ENCODE measurements at regions not wholly inside any gene's neighbourhood (a gene's known extent, or its start where the extent isn't known, plus 50 kb on each side); places are given as distances from the start of the nearest gene placed in this dataset.

DNA sequence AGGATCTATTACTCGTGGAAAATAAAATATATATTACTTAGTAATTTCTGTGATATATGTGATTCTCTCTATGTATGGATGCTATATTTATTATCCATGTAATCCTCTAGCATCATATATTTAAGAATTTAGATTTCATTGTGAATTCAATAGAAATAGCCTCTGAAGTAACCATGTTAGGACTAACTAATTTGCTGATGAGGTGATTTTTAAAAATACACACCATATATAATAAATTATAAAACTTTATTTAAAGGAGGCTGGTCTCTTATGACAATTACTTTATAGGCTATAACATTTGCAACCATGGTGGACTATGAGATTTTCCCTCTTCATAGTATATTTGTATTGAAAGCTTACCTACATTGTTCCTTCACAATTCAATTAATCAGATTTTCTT, 424.9 kb upstream of the MGAT4C start:
- Mint-ChIP-seq H3K9me3 (peaks cover 7 to 8% of the 10 kb centered on the region in 2 donors), H3K27ac (no peak overlapping the region), H3K27me3 (no peaks in the 10 kb centered on the region), H3K4me1 (no peaks in the 10 kb centered on the region), H3K4me3 (no peak overlapping the region)
- no peak for ATAC-seq
- DNase-seq = no peak

DNA sequence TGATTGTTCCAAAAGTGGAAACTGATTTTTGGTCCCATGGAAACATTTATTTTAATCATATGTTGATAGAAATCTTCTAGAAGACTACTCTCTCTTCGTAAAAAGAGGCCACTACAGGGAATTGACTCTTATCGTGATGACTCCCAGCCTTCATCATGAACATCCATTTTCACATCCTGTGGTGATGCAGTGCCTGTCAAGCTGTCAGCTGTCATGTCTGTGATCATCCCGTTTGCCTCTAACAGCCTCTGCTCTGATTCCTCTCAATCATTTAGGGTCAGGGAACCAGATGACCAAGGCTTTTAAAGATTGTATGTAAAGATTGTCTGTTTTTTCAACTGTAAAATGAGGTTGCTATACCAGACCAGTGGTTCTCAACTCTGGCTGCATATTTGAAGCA, 419.0 kb upstream of the MGAT4C start:
- Mint-ChIP-seq H3K4me1 (no peaks in the 10 kb centered on the region), H3K27me3 (no peaks in the 10 kb centered on the region), H3K4me3 (no peak overlapping the region), H3K9me3 (peaks cover 4 to 14% of the 10 kb centered on the region in 2 donors), H3K27ac (no peak overlapping the region)
- ATAC-seq (no peak), DNase-seq (no peak)

DNA sequence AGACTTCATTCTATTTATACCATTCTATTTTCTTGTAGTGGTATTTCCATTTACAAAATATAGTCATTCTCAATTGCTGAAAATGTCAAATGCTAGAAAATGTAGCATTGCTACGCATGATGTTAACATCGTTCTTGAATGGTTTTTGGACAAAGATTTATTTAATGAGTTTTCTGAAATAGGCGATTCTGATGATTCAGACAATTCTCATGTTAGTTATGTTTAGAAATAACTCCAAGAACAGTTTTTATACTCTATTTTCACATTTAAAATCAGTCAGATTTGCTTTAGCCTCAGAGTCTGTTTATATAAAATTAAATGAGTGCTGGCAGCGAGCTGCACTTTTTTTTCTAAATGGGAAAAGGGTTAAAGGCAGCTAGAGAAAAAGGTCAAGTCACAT, 414.8 kb upstream of the MGAT4C start:
- Mint-ChIP-seq H3K4me1 (no peaks in the 10 kb centered on the region), H3K27ac (no peak overlapping the region), H3K4me3 (no peak overlapping the region), H3K9me3 (peaks cover 4 to 22% of the 10 kb centered on the region in 2 donors), H3K27me3 (no peaks in the 10 kb centered on the region)
- DNase-seq (no peak), ATAC-seq (no peak)

DNA sequence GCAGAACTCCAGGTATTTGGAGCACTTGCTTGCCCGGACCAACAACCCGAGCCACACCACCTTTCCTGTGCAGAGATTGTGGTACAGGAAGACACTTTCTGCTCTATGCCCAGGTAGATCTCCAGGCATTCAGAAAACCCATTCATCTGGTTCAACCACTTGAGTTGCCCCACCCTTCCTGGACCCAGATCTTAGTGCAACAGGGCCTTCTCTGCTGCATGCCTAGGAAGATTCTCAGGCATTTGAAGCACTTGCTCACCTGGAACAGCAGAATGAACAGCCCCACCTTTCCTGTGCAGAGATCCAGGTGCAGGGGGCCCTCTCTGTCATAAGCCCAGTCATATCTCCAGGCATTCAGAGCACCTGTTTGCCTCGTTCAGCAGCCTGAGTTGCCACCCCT, 412.8 kb upstream of the MGAT4C start:
- H3K4me1 Mint-ChIP-seq = no peaks in the 10 kb centered on the region
- peaks cover 4 to 22% of the 10 kb centered on the region in 2 donors for H3K9me3 Mint-ChIP-seq
- H3K27me3 Mint-ChIP-seq = no peaks in the 10 kb centered on the region
- no peak overlapping the region for H3K27ac Mint-ChIP-seq
- ATAC-seq (no peak), DNase-seq (no peak)
- H3K4me3 Mint-ChIP-seq = no peak overlapping the region

DNA sequence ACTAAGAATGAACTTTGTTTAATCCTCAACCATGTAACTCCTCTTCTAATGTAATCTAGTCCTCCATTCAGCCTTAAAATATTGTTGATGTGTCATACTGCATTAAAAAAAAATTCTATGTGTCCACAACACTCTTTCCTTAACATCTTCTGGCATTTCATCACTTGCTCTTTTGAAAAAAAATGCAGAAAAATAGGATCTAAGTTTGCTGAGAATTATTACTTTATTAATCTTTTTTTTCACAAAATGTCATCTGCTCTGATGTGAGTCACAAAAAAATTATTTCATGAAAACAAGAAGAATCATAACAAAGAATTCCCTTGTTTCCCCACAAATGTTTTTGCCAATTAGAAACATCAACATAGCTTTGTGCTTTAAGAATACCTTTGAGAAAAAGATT, 410.1 kb upstream of the MGAT4C start:
- DNase-seq (no peak), ATAC-seq (no peak)
- Mint-ChIP-seq H3K4me3 (no peak overlapping the region), H3K27ac (no peak overlapping the region), H3K9me3 (peaks cover 1 to 15% of the 10 kb centered on the region in 2 donors), H3K4me1 (no peaks in the 10 kb centered on the region), H3K27me3 (no peaks in the 10 kb centered on the region)

DNA sequence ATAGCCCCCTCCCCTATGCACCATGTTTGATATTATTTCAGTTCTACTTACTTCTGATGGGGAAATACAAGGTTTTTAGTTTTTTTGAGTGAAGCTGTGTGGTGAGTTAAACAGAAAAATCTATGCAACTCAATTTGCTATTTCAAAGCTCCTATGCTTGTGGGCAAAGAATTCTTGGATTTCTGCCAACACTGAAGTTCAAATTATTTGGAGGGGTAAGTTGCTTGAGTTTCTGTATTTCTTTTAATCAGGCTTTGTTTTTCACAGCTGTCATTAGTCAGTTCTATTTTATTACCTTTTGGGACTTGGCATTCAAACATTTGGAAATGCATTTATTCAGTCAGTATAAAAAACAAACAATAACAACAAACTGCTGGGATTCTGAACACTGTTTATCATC, 407.5 kb upstream of the MGAT4C start:
- H3K9me3 Mint-ChIP-seq = peaks cover 0 to under 1% of the 10 kb centered on the region in 2 donors
- H3K4me3 Mint-ChIP-seq = no peak overlapping the region
- H3K27ac Mint-ChIP-seq = no peak overlapping the region
- ATAC-seq (no peak), DNase-seq (no peak)
- H3K27me3 Mint-ChIP-seq = no peaks in the 10 kb centered on the region
- H3K4me1 Mint-ChIP-seq = no peaks in the 10 kb centered on the region

DNA sequence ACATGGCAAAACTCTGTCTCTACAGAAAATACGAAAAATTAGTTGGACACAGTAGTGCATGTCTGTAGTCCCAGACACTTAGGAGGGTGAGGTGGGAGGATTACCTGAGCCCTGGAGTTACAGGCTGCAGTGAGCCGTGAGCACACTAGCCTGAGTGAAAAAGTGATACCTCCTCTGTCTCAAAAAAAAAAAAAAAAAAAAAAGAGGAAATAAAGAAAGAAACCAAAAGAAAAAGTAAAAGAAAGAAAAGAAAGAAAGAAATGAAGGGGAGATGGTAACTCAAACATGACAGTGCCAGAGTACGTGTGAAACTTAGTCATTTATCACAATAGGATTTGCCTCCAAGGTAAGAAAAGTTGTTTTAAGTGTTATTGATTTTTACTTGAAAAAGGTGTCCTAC, 407.0 kb upstream of the MGAT4C start:
- no peak overlapping the region for H3K4me3 Mint-ChIP-seq
- H3K27me3 Mint-ChIP-seq = no peaks in the 10 kb centered on the region
- no peaks in the 10 kb centered on the region for H3K9me3 Mint-ChIP-seq
- H3K27ac Mint-ChIP-seq = no peak overlapping the region
- DNase-seq (no peak), ATAC-seq (no peak)
- no peaks in the 10 kb centered on the region for H3K4me1 Mint-ChIP-seq

DNA sequence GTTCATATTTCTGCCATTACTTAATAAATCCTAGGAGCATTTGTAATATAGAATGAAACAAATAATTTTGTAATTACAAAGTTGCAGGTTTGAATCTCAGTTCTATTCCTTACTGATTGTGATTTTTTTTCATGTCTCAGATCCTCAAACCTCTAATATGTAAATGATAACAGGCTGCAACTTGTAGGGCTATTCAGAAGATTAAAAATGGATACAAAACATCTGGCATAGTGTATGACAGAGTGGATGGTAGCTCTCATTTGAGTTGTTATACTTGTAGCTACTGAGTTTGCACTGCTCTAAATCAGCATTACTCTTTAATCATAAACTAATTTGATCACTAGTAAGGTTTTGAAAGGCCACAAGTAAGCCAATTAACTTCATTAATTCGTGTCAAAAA, 406.3 kb upstream of the MGAT4C start:
- Mint-ChIP-seq H3K4me1 (no peaks in the 10 kb centered on the region), H3K4me3 (no peak overlapping the region), H3K9me3 (no peaks in the 10 kb centered on the region), H3K27ac (no peak overlapping the region), H3K27me3 (no peaks in the 10 kb centered on the region)
- ATAC-seq = no peak
- no peak for DNase-seq

DNA sequence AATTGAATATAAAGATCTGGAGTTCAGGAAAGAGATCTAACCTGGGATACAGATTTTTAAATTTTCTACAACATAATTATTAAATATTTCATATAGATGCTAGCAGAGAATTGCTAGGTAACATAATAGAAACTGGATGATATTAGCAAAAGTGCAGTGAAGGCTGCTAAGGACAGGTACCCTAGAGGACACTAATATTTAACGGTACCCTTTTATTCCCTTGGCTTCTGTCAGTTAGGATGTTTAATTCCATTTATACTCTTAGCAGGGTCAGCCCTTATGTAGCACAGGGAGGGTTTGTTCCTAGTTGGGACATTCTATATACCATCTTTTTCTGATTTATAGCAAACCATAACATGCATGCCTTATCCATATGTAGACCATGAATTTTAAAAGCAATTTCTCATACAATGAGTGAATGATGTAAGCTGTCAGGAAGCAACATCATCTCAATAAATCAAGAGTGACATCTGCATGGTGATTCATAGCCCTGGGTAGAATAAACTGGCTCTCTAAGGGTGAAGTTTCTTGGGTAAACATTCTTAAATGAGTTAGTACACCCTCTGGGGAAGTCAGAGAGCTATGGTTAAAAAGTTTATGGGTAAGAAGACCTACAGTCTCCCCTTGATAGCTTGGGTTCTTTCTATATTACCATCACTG, 404.4 kb upstream of the MGAT4C start:
- Mint-ChIP-seq H3K27ac (no peak overlapping the region), H3K4me1 (no peaks in the 10 kb centered on the region), H3K4me3 (no peak overlapping the region), H3K9me3 (no peaks in the 10 kb centered on the region), H3K27me3 (no peaks in the 10 kb centered on the region)
- ATAC-seq = no peak
- no peak for DNase-seq

DNA sequence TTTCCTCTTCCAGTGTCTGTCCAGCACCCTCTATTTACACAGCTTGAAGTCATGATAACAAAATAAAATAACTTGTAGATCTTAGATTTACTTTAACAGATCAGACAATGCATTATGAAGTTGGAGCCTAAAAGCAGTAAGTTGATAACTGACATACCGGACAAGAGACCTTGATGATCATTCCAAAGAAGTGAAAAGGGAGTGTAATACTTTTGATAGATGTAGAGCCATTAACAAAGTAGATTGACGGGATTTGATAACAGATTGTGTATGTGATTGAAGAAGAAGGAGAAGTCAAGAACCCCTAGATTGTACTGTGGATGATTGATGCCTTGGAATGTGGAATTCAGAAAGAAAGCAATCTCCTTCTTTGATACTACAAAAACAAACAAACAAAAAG, 403.8 kb upstream of the MGAT4C start:
- DNase-seq (no peak), ATAC-seq (no peak)
- Mint-ChIP-seq H3K27ac (no peak overlapping the region), H3K4me1 (no peaks in the 10 kb centered on the region), H3K4me3 (no peak overlapping the region), H3K9me3 (no peaks in the 10 kb centered on the region), H3K27me3 (no peaks in the 10 kb centered on the region)

DNA sequence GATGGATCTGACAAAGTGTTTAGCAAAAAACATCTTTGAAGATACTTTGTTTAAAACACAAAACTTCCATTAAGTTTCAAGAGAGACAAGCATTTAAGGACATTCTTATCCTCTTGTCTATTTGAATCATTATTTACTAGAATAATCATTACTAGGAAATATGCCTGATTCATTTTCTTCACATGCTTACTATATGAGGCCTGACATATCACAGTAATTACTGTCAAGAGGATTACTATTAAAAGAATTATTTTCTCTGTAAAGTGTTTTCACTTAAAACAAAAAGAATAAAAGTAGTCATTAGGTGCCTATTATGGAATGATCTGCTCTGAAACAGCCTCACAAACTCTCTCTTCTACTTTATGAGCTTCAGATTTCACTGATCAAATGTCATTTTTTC, 402.1 kb upstream of the MGAT4C start:
- Mint-ChIP-seq H3K9me3 (no peaks in the 10 kb centered on the region), H3K4me1 (no peaks in the 10 kb centered on the region), H3K27ac (no peak overlapping the region), H3K27me3 (no peaks in the 10 kb centered on the region), H3K4me3 (no peak overlapping the region)
- ATAC-seq (no peak), DNase-seq (no peak)

DNA sequence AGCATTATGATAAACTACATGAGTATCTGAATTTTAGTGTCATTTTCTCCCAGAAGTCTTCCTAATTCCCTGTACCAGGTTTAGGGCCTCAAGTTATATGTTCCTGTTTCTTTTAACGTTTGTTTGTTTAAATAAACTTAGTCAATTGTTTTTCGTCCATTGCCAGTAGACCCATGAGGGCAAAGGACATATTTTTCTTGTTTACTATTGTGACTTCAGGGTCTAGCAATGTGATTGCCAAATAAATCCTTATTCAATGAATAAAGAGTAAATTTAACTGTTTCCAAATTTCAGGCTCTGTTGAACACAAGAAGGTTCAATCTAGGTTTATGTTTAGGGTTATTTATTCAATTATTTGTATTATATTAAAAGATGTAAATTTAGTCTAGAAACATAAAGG, 391.6 kb upstream of the MGAT4C start:
- Mint-ChIP-seq H3K27ac (no peak overlapping the region), H3K27me3 (no peaks in the 10 kb centered on the region), H3K4me1 (no peaks in the 10 kb centered on the region), H3K9me3 (peaks cover 4 to 6% of the 10 kb centered on the region in 2 donors), H3K4me3 (no peak overlapping the region)
- DNase-seq (no peak), ATAC-seq (no peak)

DNA sequence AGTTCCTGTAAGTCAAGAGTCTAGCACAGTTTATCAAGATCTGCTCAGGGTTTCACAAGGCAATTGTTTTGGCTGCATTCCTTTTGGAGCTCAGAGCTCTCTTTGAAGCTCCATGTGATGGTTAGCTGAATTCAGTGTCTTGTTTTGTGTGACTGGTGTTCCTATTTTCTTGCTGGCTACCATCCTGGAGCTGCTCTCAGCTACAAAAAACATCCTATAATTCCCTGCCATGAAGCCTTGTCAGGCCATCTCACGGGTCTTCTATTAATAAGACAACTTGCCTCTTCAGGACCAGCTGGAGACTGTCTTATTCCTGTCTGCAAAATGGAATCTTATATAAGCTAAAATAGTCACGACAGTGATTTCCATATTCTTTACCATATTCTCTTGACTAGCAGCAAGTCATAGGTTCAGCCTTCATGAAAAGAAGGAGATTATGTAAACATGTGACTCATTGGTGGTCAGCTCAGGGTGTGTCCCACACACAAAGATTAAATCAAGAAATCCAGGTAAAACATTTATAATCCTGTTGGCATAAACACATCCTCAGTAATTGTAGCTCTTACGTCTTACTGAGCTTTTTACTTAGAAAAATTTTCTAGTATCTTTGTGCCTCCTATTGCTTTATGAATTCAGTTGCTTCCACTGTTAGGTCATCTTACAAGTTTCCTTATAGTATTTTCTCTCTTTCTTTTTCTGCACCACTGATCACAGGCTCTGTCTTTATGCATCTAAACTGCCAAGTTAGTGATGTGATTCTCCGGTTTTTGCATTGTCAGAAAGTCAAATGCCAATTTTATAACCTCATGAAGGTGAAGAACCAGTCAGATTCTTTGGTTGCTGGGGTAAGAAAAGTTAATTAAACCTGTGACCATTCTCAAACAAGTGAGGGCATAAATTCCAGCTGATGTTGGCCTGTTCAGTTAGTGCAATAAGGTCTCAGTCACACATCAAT, 378.5 kb upstream of the MGAT4C start:
- H3K4me3 Mint-ChIP-seq = no peak overlapping the region
- no peak overlapping the region for H3K27ac Mint-ChIP-seq
- ATAC-seq = no peak
- H3K9me3 Mint-ChIP-seq = peaks cover 5 to 10% of the 10 kb centered on the region in 2 donors
- H3K27me3 Mint-ChIP-seq = no peaks in the 10 kb centered on the region
- H3K4me1 Mint-ChIP-seq = no peaks in the 10 kb centered on the region
- no peak for DNase-seq

DNA sequence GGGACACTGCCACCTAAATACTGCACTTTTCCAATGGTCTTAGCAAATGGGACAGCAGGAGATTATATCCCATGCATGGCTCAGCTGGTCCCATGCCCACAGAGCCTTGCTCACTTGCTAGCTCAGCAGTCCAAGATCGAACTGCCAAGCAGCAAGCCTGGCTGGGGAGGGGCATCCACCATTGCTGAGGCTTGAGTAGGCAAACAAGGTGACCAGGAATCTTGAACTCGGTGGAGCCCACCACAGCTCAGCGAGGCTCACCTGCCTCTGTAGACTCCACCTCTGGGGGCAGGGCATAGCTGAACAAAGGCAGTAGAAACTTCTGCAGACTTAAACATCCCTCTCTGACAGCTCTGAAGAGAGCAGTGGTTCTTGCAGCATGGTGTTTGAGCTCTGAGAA, 370.8 kb upstream of the MGAT4C start:
- Mint-ChIP-seq H3K27me3 (no peaks in the 10 kb centered on the region), H3K27ac (no peak overlapping the region), H3K9me3 (peaks cover 28 to 38% of the 10 kb centered on the region in 2 donors), H3K4me3 (no peak overlapping the region), H3K4me1 (no peaks in the 10 kb centered on the region)
- ATAC-seq (no peak), DNase-seq (no peak)

DNA sequence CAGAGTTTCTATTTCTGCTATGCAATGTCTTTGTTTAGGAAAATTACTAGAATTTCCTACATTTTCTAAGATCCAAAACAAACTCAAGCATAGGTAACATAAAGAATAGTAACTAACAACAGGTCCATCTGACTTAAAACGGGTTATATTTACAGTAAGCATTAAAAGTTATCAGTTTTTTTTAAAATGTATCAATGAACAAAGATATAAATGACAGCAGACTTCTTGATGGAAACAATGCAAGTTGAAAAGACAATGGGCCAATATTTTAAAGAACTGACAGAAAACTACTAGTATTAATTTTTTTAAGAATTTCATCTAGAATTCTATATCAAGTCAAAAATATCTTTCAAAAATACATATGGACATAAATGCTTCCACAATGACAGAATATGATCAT, 367.1 kb upstream of the MGAT4C start:
- H3K4me1 Mint-ChIP-seq = no peaks in the 10 kb centered on the region
- no peak overlapping the region for H3K27ac Mint-ChIP-seq
- H3K4me3 Mint-ChIP-seq = no peak overlapping the region

DNA sequence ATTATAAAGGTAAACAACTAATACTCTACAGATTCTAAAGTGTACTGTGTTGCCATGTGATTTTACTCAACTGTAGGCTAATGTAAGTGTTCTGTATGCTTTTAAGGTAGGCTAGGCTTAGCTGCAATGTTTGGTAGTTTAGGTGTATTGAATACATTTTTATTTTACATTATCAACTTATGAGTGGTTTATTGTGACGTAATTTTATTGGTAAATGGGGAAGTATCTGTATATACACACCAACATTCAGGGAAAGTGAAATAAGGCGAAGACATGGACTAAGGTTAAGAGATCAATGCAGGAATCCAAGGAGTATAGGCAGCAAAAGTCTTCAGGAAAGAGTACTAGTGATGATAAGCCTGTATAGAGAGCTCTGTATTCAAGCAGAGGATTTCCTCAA, 365.8 kb upstream of the MGAT4C start:
- ATAC-seq (no peak), DNase-seq (no peak)
- Mint-ChIP-seq H3K4me3 (no peak overlapping the region), H3K9me3 (peaks cover 11 to 18% of the 10 kb centered on the region in 2 donors), H3K27me3 (no peaks in the 10 kb centered on the region), H3K27ac (no peak overlapping the region), H3K4me1 (no peaks in the 10 kb centered on the region)

More for the DNA sequence above, 367.1 kb upstream of the MGAT4C start:
- H3K27me3 Mint-ChIP-seq = no peaks in the 10 kb centered on the region
- ATAC-seq (no peak), DNase-seq (no peak)
- H3K9me3 Mint-ChIP-seq = peaks cover 18% of the 10 kb centered on the region in 2 donors
